HCT116 (cell line): ENCODE measurements at regions not wholly inside any gene's neighbourhood (a gene's known extent, or its start where the extent isn't known, plus 50 kb on each side); places are given as distances from the start of the nearest gene placed in this dataset.

Source experiments
- ATAC-seq: fragments of 200-7000 bp; cut with Tn5 transposase; 2 replicates; pipeline ENCODE4 v1.9.1; 2020; ENCODE audit warnings: mild to moderate bottlenecking, moderate library complexity
- BruUV-seq: library from RNA; stranded (reverse); fragments of 400-500 nt; replicated peaks from 2 replicates; lab custom pipeline; 2021; lab: Mats Ljungman, UMichigan
- CTCF ChIA-PET: fragments of 300-600 bp; sonication (Branson Sonifier 250); formaldehyde crosslinking; loops from one replicate; lab custom pipeline; 2021; ENCODE audit warnings: antibody characterized with exemption; lab: Charles Lee
- POLR2A ChIA-PET: fragments of 300-600, 350-600 bp; sonication (Branson Sonifier 250); formaldehyde crosslinking; loops from one replicate; lab custom pipeline; 2021; ENCODE audit warnings: antibody characterized with exemption; lab: Charles Lee
- RAD21 ChIA-PET, 2 experiments: fragments of 300-600 bp; sonication (Branson Sonifier 250); formaldehyde crosslinking; loops; one replicate each; lab custom pipeline; 2023; ENCODE audit warnings: low total read pairs in 2 of 2; ENCODE audit not compliant: uncharacterized antibody in 2 of 2, unreplicated experiment in 2 of 2, low non-redundant PET in 1 of 2; lab: Charles Lee
- DNase-seq: peaks from one replicate; pipeline ENCODE4 v3.0.0-alpha.2; 2010; ENCODE audit warnings: low read depth, low spot score
- H2AFZ ChIP-seq: fragments of 200-600 bp; shearing (Covaris generic), sonication (generic); 2 replicates; pipeline ENCODE4 v1.6.1; 2017; ENCODE audit warnings: low read depth, mixed run types, mixed read lengths, antibody characterized with exemption, low read length; ENCODE audit not compliant: poor library complexity, severe bottlenecking
- H3K27ac ChIP-seq: 2 replicates; pipeline ENCODE4 v1.5.1; 2012; ENCODE audit warnings: low read depth, low read length
- H3K27me3 ChIP-seq: fragments of 200-600 bp; sonication (generic); 2 replicates; pipeline ENCODE4 v1.6.1; 2016; ENCODE audit warnings: mixed run types, low read length, mixed read lengths; ENCODE audit not compliant: insufficient read depth
- H3K36me3 ChIP-seq, 2 experiments: fragments of 200-500 bp in 1 of 2; fragments of 200-600 bp in 1 of 2; sonication (Bioruptor generic) in 1 of 2; sonication (generic) in 1 of 2; 2 replicates each; pipeline versions ENCODE4 v1.5.1 to v1.6.1; 2014 to 2016; ENCODE audit warnings: low read length in 2 of 2, inconsistent platforms in 1 of 2, mixed read lengths in 1 of 2, mixed run types in 1 of 2; ENCODE audit not compliant: insufficient read depth in 2 of 2, control insufficient read depth in 1 of 2
- H3K4me1 ChIP-seq, 2 experiments: fragments of 200-600 bp in 1 of 2; sonication (generic) in 1 of 2; 2 replicates each; pipeline versions ENCODE4 v1.5.1 to v1.6.1; 2012 to 2017; ENCODE audit warnings: low read length in 2 of 2, inconsistent platforms in 1 of 2, mild to moderate bottlenecking in 1 of 2, mixed read lengths in 1 of 2, mixed run types in 1 of 2, moderate library complexity in 1 of 2; ENCODE audit not compliant: insufficient read depth in 2 of 2, control insufficient read depth in 1 of 2
- H3K4me2 ChIP-seq: fragments of 200-600 bp; sonication (generic); 2 replicates; pipeline ENCODE4 v1.6.1; 2017; ENCODE audit warnings: mixed run types, low read length, mixed read lengths
- H3K4me3 ChIP-seq, 2 experiments: fragments of 200-600 bp in 1 of 2; sonication (generic) in 1 of 2; replicated peaks in 1 of 2; 2 replicates each; pipeline ENCODE4 v1.5.1; 2011 to 2016; ENCODE audit warnings: low read length in 2 of 2, control low read depth in 1 of 2, low read depth in 1 of 2, mild to moderate bottlenecking in 1 of 2, mixed read lengths in 1 of 2, mixed run types in 1 of 2
- H3K79me2 ChIP-seq: fragments of 200-600 bp; sonication (generic); 2 replicates; pipeline ENCODE4 v1.6.1; 2017; ENCODE audit warnings: mild to moderate bottlenecking, mixed run types, low read length, moderate library complexity, mixed read lengths; ENCODE audit not compliant: insufficient read depth
- H3K9ac ChIP-seq: fragments of 200-600 bp; sonication (generic); 2 replicates; pipeline ENCODE4 v1.6.1; 2016; ENCODE audit warnings: low read length, mixed read lengths
- H3K9me2 ChIP-seq: fragments of 200-600 bp; sonication (generic), shearing (Covaris generic); 2 replicates; pipeline ENCODE4 v1.6.1; 2017; ENCODE audit warnings: mixed run types, mild to moderate bottlenecking, moderate library complexity; ENCODE audit not compliant: insufficient read depth
- H3K9me3 ChIP-seq, 2 experiments: fragments of 200-500 bp in 1 of 2; fragments of 200-600 bp in 1 of 2; sonication (Bioruptor generic) in 1 of 2; sonication (generic) in 1 of 2; 2 replicates each; pipeline ENCODE4 v1.6.1; 2014 to 2017; ENCODE audit warnings: low read length in 2 of 2, mixed read lengths in 2 of 2, inconsistent platforms in 1 of 2, low read depth in 1 of 2, mild to moderate bottlenecking in 1 of 2, mixed run types in 1 of 2, moderate library complexity in 1 of 2; ENCODE audit not compliant: control insufficient read depth in 1 of 2, insufficient read depth in 1 of 2
- H4K20me1 ChIP-seq: fragments of 200-600 bp; sonication (generic), shearing (Covaris generic); 2 replicates; pipeline ENCODE4 v1.6.1; 2017; ENCODE audit warnings: mixed run types, mild to moderate bottlenecking, moderate library complexity; ENCODE audit not compliant: insufficient read depth
- ATF3 ChIP-seq: IDR thresholded peaks from 2 replicates; pipeline ENCODE4 v1.6.1; 2012
- CBX3 ChIP-seq: IDR thresholded peaks from 2 replicates; pipeline ENCODE4 v1.6.1; 2012; ENCODE audit warnings: low read depth
- CEBPB ChIP-seq: IDR thresholded peaks from 2 replicates; pipeline ENCODE4 v1.6.1; 2012; ENCODE audit warnings: low read depth
- CTCF ChIP-seq, 3 experiments: fragments of 200-600 bp in 1 of 3; sonication (generic) in 1 of 3; IDR thresholded peaks in 2 of 3; conservative IDR thresholded peaks in 1 of 3; 2 replicates each; pipeline ENCODE4 v1.5.1; 2012 to 2017; ENCODE audit warnings: low read depth in 2 of 3, low read length in 2 of 3, antibody characterized with exemption in 1 of 3, borderline replicate concordance in 1 of 3, control low read depth in 1 of 3, mild to moderate bottlenecking in 1 of 3, mixed read lengths in 1 of 3, mixed run types in 1 of 3, moderate library complexity in 1 of 3; ENCODE audit not compliant: insufficient read depth in 1 of 3
- EGR1 ChIP-seq: IDR thresholded peaks from 2 replicates; pipeline ENCODE4 v1.6.1; 2012; ENCODE audit warnings: low read depth
- EZH2phosphoT487 ChIP-seq: fragments of 200-600 bp; IDR thresholded peaks from 2 replicates; pipeline ENCODE4 v1.6.1; 2018; ENCODE audit warnings: antibody characterized with exemption, borderline replicate concordance
- FOSL1 ChIP-seq: IDR thresholded peaks from 2 replicates; pipeline ENCODE4 v1.6.1; 2012; ENCODE audit warnings: low read depth
- JUND ChIP-seq: IDR thresholded peaks from 2 replicates; pipeline ENCODE4 v1.6.1; 2012
- POLR2A ChIP-seq: IDR thresholded peaks from 2 replicates; pipeline ENCODE4 v1.7.0; 2011; ENCODE audit warnings: borderline replicate concordance; ENCODE audit not compliant: insufficient read depth, insufficient read length; ENCODE audit errors: extremely low read depth
- POLR2AphosphoS5 ChIP-seq: IDR thresholded peaks from 2 replicates; pipeline ENCODE4 v1.6.1; 2011; ENCODE audit warnings: mild to moderate bottlenecking, low read depth, low read length, moderate library complexity
- SIN3A ChIP-seq: IDR thresholded peaks from 2 replicates; pipeline ENCODE4 v1.6.1; 2012; ENCODE audit warnings: low read depth
- SRF ChIP-seq: IDR thresholded peaks from 2 replicates; pipeline ENCODE4 v1.6.1; 2012; ENCODE audit warnings: low read depth
- YY1 ChIP-seq: IDR thresholded peaks from 2 replicates; pipeline ENCODE4 v1.6.1; 2011; ENCODE audit warnings: low read length, low read depth, moderate library complexity, mild to moderate bottlenecking; ENCODE audit not compliant: insufficient replicate concordance; ENCODE audit errors: extremely low read depth
- ZBTB33 ChIP-seq: IDR thresholded peaks from 2 replicates; pipeline ENCODE4 v1.6.1; 2011; ENCODE audit warnings: mild to moderate bottlenecking, low read length, moderate library complexity; ENCODE audit not compliant: insufficient replicate concordance; ENCODE audit errors: extremely low read depth
- ZFX ChIP-seq: fragments of 450-650 bp; IDR thresholded peaks from 2 replicates; pipeline ENCODE4 v1.6.1; 2017
- ZNF274 ChIP-seq: fragments of 200-500 bp; sonication (Bioruptor generic); IDR thresholded peaks from 2 replicates; pipeline ENCODE4 v1.6.1; 2014; ENCODE audit warnings: mild to moderate bottlenecking, low read depth, low read length, inconsistent platforms
- intact Hi-C: fragments of 100-400 bp; cut with micrococcal nuclease; formaldehyde crosslinking; loops from 2 replicates; pipeline ENCODE4 v1.10.0; 2022

- H3K27me3 ChIP-seq: no peaks in the 10 kb centered on the region
- BruUV-seq: no TSS peak
- H3K9ac ChIP-seq: no peak overlapping the region
- CTCF ChIA-PET: no interaction called here
- no peak overlapping the region for H3K27ac ChIP-seq
- no peak for ATAC-seq
- POLR2A ChIA-PET: no interaction called here
- H3K4me3 ChIP-seq: no peak overlapping the region
- no peaks in the 10 kb centered on the region for H4K20me1 ChIP-seq
- no peak overlapping the region for H3K4me2 ChIP-seq
- H2AFZ ChIP-seq: no peak overlapping the region
- intact Hi-C loops: no loop called here
- H3K36me3 ChIP-seq: no peaks in the 10 kb centered on the region
- no peak for DNase-seq
- RAD21 ChIA-PET: no interaction called here
- no peaks in the 10 kb centered on the region for H3K9me3 ChIP-seq
- TF ChIP-seq EGR1: no peak
- TF ChIP-seq JUND: no peak
- no peak for TF ChIP-seq ATF3
- TF ChIP-seq SRF: no peak
- no peaks in the 10 kb centered on the region for H3K9me2 ChIP-seq
- no peaks in the 10 kb centered on the region for H3K79me2 ChIP-seq
- H3K4me1 ChIP-seq: peaks cover 11 to 20% of the 10 kb centered on the region in 2 experiments; a peak in 3 of 4 replicates
Observed at GRCh38 chr17:70859829-70860228, 690.5 kb downstream of the KCNJ2 start.

- H4K20me1 ChIP-seq: no peaks in the 10 kb centered on the region
- no TSS peak for BruUV-seq
- POLR2A ChIA-PET: no interaction called here
- H3K4me2 ChIP-seq: no peak overlapping the region
- no peak overlapping the region for H3K4me3 ChIP-seq
- intact Hi-C loops: no loop called here
- no peaks in the 10 kb centered on the region for H3K79me2 ChIP-seq
- DNase-seq (no peak), ATAC-seq (no peak)
- no peak overlapping the region for H3K27ac ChIP-seq
- TF ChIP-seq ZNF274 (no peak), CBX3 (no peak), CEBPB (no peak), POLR2AphosphoS5 (no peak), SRF (no peak), POLR2A (no peak), FOSL1 (no peak), ZFX (no peak), CTCF (IDR thresholded peaks at IDR 0.05 in 2 of 3, conservative IDR thresholded peaks at IDR 0.05 in 1 of 3; ENCODE audit: borderline replicate concordance in 1 of 3, insufficient read depth in 1 of 3, low read depth in 2 of 3, low read length in 2 of 3) (no peak), EZH2phosphoT487 (no peak), ZBTB33 (no peak), SIN3A (no peak), EGR1 (no peak), YY1 (no peak)
- no peaks in the 10 kb centered on the region for H3K9me2 ChIP-seq
- H3K4me1 ChIP-seq: peaks cover 11 to 20% of the 10 kb centered on the region in 2 experiments; a peak in 3 of 4 replicates
- H3K27me3 ChIP-seq: no peaks in the 10 kb centered on the region
- RAD21 ChIA-PET: no interaction called here
- no peaks in the 10 kb centered on the region for H3K9me3 ChIP-seq
- H3K36me3 ChIP-seq: no peaks in the 10 kb centered on the region
- no peak overlapping the region for H3K9ac ChIP-seq
- CTCF ChIA-PET: no interaction called here
- H2AFZ ChIP-seq: no peak overlapping the region
Observed at GRCh38 chr17:70862295-70862694, 693.0 kb downstream of the KCNJ2 start.
